Suprapubic skin (tissue), 4 donors: ENCODE measurements at regions not wholly inside any gene's neighbourhood (a gene's known extent, or its start where the extent isn't known, plus 50 kb on each side); places are given as distances from the start of the nearest gene placed in this dataset.

Experiments
- DNase-seq, 2 donors: peaks; one replicate each; pipeline ENCODE4 v3.0.0-alpha.2; 2019; ENCODE audit warnings: low spot score in 2 of 2
- H3K27ac ChIP-seq: fragments of 200-600 bp; sonication (generic); one replicate; pipeline ENCODE4 v1.5.1; 2019
- H3K27me3 ChIP-seq: fragments of 200-600 bp; sonication (generic); one replicate; pipeline ENCODE4 v1.5.1; 2019
- H3K36me3 ChIP-seq: fragments of 200-600 bp; sonication (generic); one replicate; pipeline ENCODE4 v1.5.1; 2019
- H3K4me1 ChIP-seq: fragments of 200-600 bp; sonication (generic); one replicate; pipeline ENCODE4 v1.5.1; 2019
- H3K4me3 ChIP-seq: fragments of 200-600 bp; sonication (generic); one replicate; pipeline ENCODE4 v1.5.1; 2019; ENCODE audit warnings: mild to moderate bottlenecking
- H3K9me3 ChIP-seq: fragments of 200-600 bp; sonication (generic); one replicate; pipeline ENCODE4 v1.5.1; 2019
- CTCF ChIP-seq, 2 donors: fragments of 200-600 bp in 1 of 2; fragments of 450-650 bp in 1 of 2; sonication (generic) in 1 of 2; IDR thresholded peaks; one replicate each; pipeline ENCODE4 v1.5.1; 2016 to 2019; ENCODE audit warnings: antibody characterized with exemption in 2 of 2, mild to moderate bottlenecking in 1 of 2, moderate library complexity in 1 of 2
- EP300 ChIP-seq: sonication (generic); formaldehyde crosslinking; IDR thresholded peaks from one replicate; pipeline ENCODE4 v1.6.1; 2017; ENCODE audit warnings: antibody characterized with exemption
- POLR2A ChIP-seq, 2 donors: fragments of 450-650 bp; IDR thresholded peaks; one replicate each; pipeline ENCODE4 v1.6.1; 2017; ENCODE audit warnings: antibody characterized with exemption in 2 of 2, mild to moderate bottlenecking in 2 of 2, moderate library complexity in 2 of 2
- POLR2AphosphoS5 ChIP-seq, 3 donors: sonication (generic); formaldehyde crosslinking; IDR thresholded peaks; one replicate each; pipeline ENCODE4 v1.6.1; 2017; ENCODE audit warnings: antibody characterized with exemption in 3 of 3
- WGBS: methylation state at CpG from one replicate; pipeline ENCODE4 v1.1.5; 2018; 5-methylcytosine and 5-hydroxymethylcytosine counted together

- no peaks in the 10 kb centered on the region for H3K36me3 ChIP-seq
- 70% methylated on average over 2 of the region's 2 CpGs for WGBS
Observed at GRCh38 chr15:58296276-58296675, 135.5 kb upstream of the LIPC start.

GRCh38 chr15:58297639-58298038 is 134.2 kb upstream of the LIPC start:
- TF ChIP-seq EP300 (no peak), CTCF (IDR thresholded peaks at IDR 0.05) (no peak), POLR2AphosphoS5 (IDR thresholded peaks at IDR 0.05) (no peak), POLR2A (IDR thresholded peaks at IDR 0.05) (no peak)
- no peak overlapping the region for H3K4me3 ChIP-seq
- H3K9me3 ChIP-seq, result no peaks in the 10 kb centered on the region
- no peaks in the 10 kb centered on the region for H3K36me3 ChIP-seq
- 83% methylated on average over 1 of the region's 1 CpG for WGBS
- no peak overlapping the region for H3K27ac ChIP-seq
- H3K27me3 ChIP-seq, result no peaks in the 10 kb centered on the region
- no peak for DNase-seq
- H3K4me1 ChIP-seq, result no peaks in the 10 kb centered on the region

More at GRCh38 chr15:58296276-58296675, 135.5 kb upstream of the LIPC start:
- Histone ChIP-seq H3K4me1 (no peaks in the 10 kb centered on the region), H3K27me3 (no peaks in the 10 kb centered on the region), H3K9me3 (no peaks in the 10 kb centered on the region), H3K27ac (no peak overlapping the region), H3K4me3 (no peak overlapping the region)
- DNase-seq, result no peak
- no peak for TF ChIP-seq EP300
- no peak for TF ChIP-seq POLR2AphosphoS5 (IDR thresholded peaks at IDR 0.05)
- TF ChIP-seq POLR2A (IDR thresholded peaks at IDR 0.05), result no peak
- no peak for TF ChIP-seq CTCF (IDR thresholded peaks at IDR 0.05)

GRCh38 chr15:58298879-58299850 is 132.6 kb upstream of the LIPC start:
- Histone ChIP-seq H3K4me1 (no peaks in the 10 kb centered on the region), H3K9me3 (no peaks in the 10 kb centered on the region), H3K27me3 (no peaks in the 10 kb centered on the region), H3K4me3 (no peak overlapping the region), H3K27ac (no peak overlapping the region), H3K36me3 (no peaks in the 10 kb centered on the region)
- TF ChIP-seq POLR2AphosphoS5 (IDR thresholded peaks at IDR 0.05) (no peak), EP300 (no peak), POLR2A (IDR thresholded peaks at IDR 0.05) (no peak), CTCF (IDR thresholded peaks at IDR 0.05) (no peak)
- 88% methylated on average over 10 of the region's 10 CpGs for WGBS
- no peak for DNase-seq

- DNase-seq, result no peak
- Histone ChIP-seq H3K9me3 (no peaks in the 10 kb centered on the region), H3K36me3 (no peaks in the 10 kb centered on the region), H3K4me1 (peaks cover 11% of the 10 kb centered on the region), H3K27ac (no peak overlapping the region), H3K4me3 (no peak overlapping the region), H3K27me3 (no peaks in the 10 kb centered on the region)
- 79% methylated on average over 1 of the region's 1 CpG for WGBS
- no peak for TF ChIP-seq POLR2A (IDR thresholded peaks at IDR 0.05)
- TF ChIP-seq CTCF (IDR thresholded peaks at IDR 0.05), result no peak
- TF ChIP-seq POLR2AphosphoS5 (IDR thresholded peaks at IDR 0.05), result no peak
- TF ChIP-seq EP300, result no peak
Observed at GRCh38 chr15:58302832-58303231, 129.0 kb upstream of the LIPC start.

- peaks cover 15% of the 10 kb centered on the region for H3K4me1 ChIP-seq
- no peak overlapping the region for H3K27ac ChIP-seq
- no peak for DNase-seq
- 94% methylated on average over 6 of the region's 6 CpGs for WGBS
- no peaks in the 10 kb centered on the region for H3K36me3 ChIP-seq
- TF ChIP-seq EP300 (no peak), CTCF (IDR thresholded peaks at IDR 0.05) (no peak), POLR2AphosphoS5 (IDR thresholded peaks at IDR 0.05) (no peak), POLR2A (IDR thresholded peaks at IDR 0.05) (no peak)
- H3K4me3 ChIP-seq, result no peak overlapping the region
- no peaks in the 10 kb centered on the region for H3K9me3 ChIP-seq
- H3K27me3 ChIP-seq, result no peaks in the 10 kb centered on the region
Observed at GRCh38 chr15:58303236-58303635, 128.6 kb upstream of the LIPC start.
